CD14-positive monocyte (primary cell): ENCODE measurements at regions not wholly inside any gene's neighbourhood (a gene's known extent, or its start where the extent isn't known, plus 50 kb on each side); places are given as distances from the start of the nearest gene placed in this dataset.

Experiments
- DNase-seq, 3 donors: peaks; one replicate each; pipeline ENCODE4 v3.0.0-alpha.2; 2011 to 2022
- H2AFZ ChIP-seq: 2 replicates; pipeline ENCODE4 v1.6.0; 2012; ENCODE audit warnings: mild to moderate bottlenecking, low read depth, low read length, inconsistent platforms; ENCODE audit not compliant: insufficient read depth, poor library complexity, severe bottlenecking
- H3K27ac ChIP-seq, 2 donors: 1 replicate in 1 of 2; 2 replicates in 1 of 2; pipeline ENCODE4 v1.5.1; 2012 to 2013; ENCODE audit warnings: low read length in 2 of 2, control low read depth in 1 of 2, inconsistent platforms in 1 of 2, low read depth in 1 of 2, mild to moderate bottlenecking in 1 of 2
- H3K27me3 ChIP-seq, 2 donors: one replicate each; pipeline versions ENCODE4 v1.6.0 to v1.6.1; 2011 to 2013; ENCODE audit warnings: low read length in 2 of 2; ENCODE audit not compliant: control insufficient read depth in 2 of 2, insufficient read depth in 2 of 2
- H3K36me3 ChIP-seq, 2 donors: replicated peaks in 1 of 2; 1 replicate in 1 of 2; 2 replicates in 1 of 2; pipeline versions ENCODE4 v1.5.1 to v1.6.1; 2012 to 2013; ENCODE audit warnings: low read length in 2 of 2, control low read depth in 1 of 2, inconsistent platforms in 1 of 2, mild to moderate bottlenecking in 1 of 2; ENCODE audit not compliant: insufficient read depth in 2 of 2, control insufficient read depth in 1 of 2
- H3K4me1 ChIP-seq, 2 donors: 1 replicate in 1 of 2; 2 replicates in 1 of 2; pipeline versions ENCODE4 v1.5.1 to v1.6.1; 2012 to 2013; ENCODE audit warnings: low read length in 2 of 2, control low read depth in 1 of 2, inconsistent platforms in 1 of 2, mild to moderate bottlenecking in 1 of 2, moderate library complexity in 1 of 2; ENCODE audit not compliant: insufficient read depth in 2 of 2, control insufficient read depth in 1 of 2
- H3K4me2 ChIP-seq: replicated peaks from 2 replicates; pipeline ENCODE3; 2012; ENCODE audit warnings: low read length, moderate library complexity, mild to moderate bottlenecking; ENCODE audit not compliant: poor library complexity, severe bottlenecking; ENCODE audit errors: extremely low read depth
- H3K4me3 ChIP-seq, 3 experiments: fragments of 200-600 bp in 1 of 3; sonication (generic) in 1 of 3; replicated peaks in 1 of 3; 1 replicate in 2 of 3; 2 replicates in 1 of 3; pipeline ENCODE4 v1.5.1; 2011 to 2013; ENCODE audit warnings: low read length in 3 of 3, mild to moderate bottlenecking in 3 of 3, control low read depth in 2 of 3, low read depth in 2 of 3, inconsistent platforms in 1 of 3, moderate library complexity in 1 of 3
- H3K79me2 ChIP-seq: 2 replicates; pipeline ENCODE4 v1.6.0; 2012; ENCODE audit warnings: mild to moderate bottlenecking, control low read depth, inconsistent platforms, low read length, moderate library complexity; ENCODE audit not compliant: insufficient read depth
- H3K9ac ChIP-seq: 2 replicates; pipeline ENCODE4 v1.6.0; 2017; ENCODE audit warnings: low read length, mild to moderate bottlenecking; ENCODE audit not compliant: insufficient read depth, poor library complexity, severe bottlenecking
- H3K9me3 ChIP-seq, 2 donors: replicated peaks in 1 of 2; 1 replicate in 1 of 2; 2 replicates in 1 of 2; pipeline versions ENCODE4 v1.5.1 to v1.6.1; 2012 to 2013; ENCODE audit warnings: low read length in 2 of 2, control low read depth in 1 of 2; ENCODE audit not compliant: control insufficient read depth in 1 of 2, insufficient read depth in 1 of 2
- H4K20me1 ChIP-seq: 2 replicates; pipeline ENCODE4 v1.6.0; 2012; ENCODE audit warnings: mild to moderate bottlenecking, low read length, control low read depth, moderate library complexity; ENCODE audit not compliant: insufficient read depth
- H3K27ac Mint-ChIP-seq, 7 donors: one replicate each; pipeline ENCODE4 v1.8.0; 2020; ENCODE audit warnings: mild to moderate bottlenecking in 7 of 7, mixed read lengths in 7 of 7, moderate library complexity in 6 of 7, inconsistent platforms in 2 of 7
- H3K27me3 Mint-ChIP-seq, 3 donors: one replicate each; pipeline ENCODE4 v1.8.0; 2021 to 2022; ENCODE audit warnings: low read depth in 3 of 3, mild to moderate bottlenecking in 3 of 3, mixed read lengths in 3 of 3, moderate library complexity in 3 of 3, inconsistent platforms in 1 of 3
- H3K36me3 Mint-ChIP-seq, 2 donors: one replicate each; pipeline ENCODE4 v1.8.0; 2020; ENCODE audit warnings: mixed read lengths in 2 of 2, inconsistent platforms in 1 of 2, mild to moderate bottlenecking in 1 of 2
- H3K4me1 Mint-ChIP-seq: one replicate; pipeline ENCODE4 v1.8.0; 2020; ENCODE audit warnings: mild to moderate bottlenecking, mixed read lengths
- H3K4me3 Mint-ChIP-seq, 2 donors: one replicate each; pipeline ENCODE4 v1.8.0; 2020; ENCODE audit warnings: mild to moderate bottlenecking in 2 of 2, mixed read lengths in 2 of 2, moderate library complexity in 1 of 2
- H3K9me3 Mint-ChIP-seq, 7 donors: one replicate each; pipeline ENCODE4 v1.8.0; 2020 to 2022; ENCODE audit warnings: mixed read lengths in 7 of 7, mild to moderate bottlenecking in 6 of 7, moderate library complexity in 6 of 7, inconsistent platforms in 2 of 7
- CTCF ChIP-seq: fragments of 200-600 bp; IDR thresholded peaks from one replicate; pipeline ENCODE4 v1.8.0; 2022; ENCODE audit warnings: antibody characterized with exemption, mild to moderate bottlenecking
- WGBS: methylation state at CpG from one replicate; pipeline ENCODE4 v1.1.5; 2013; ENCODE audit warnings: missing lambda C conversion rate; ENCODE audit not compliant: insufficient coverage; 5-methylcytosine and 5-hydroxymethylcytosine counted together
- intact Hi-C, 2 donors: fragments of 100-400 bp; cut with micrococcal nuclease; formaldehyde crosslinking; loops; one replicate each; pipeline versions ENCODE4 v1.15.0 to v1.15.1; 2023

GRCh38 chr13:108142702-108143436, 72.5 kb downstream of the LIG4 start:
- no peaks in the 10 kb centered on the region for H3K36me3 ChIP-seq
- Mint-ChIP-seq H3K9me3 (peaks cover 0 to 3% (median 0%) of the 10 kb centered on the region in 7 donors), H3K27ac (no peak overlapping the region), H3K27me3 (peaks cover 0 to 2% (median 0%) of the 10 kb centered on the region in 3 donors), H3K4me1 (no peaks in the 10 kb centered on the region), H3K4me3 (no peak overlapping the region), H3K36me3 (no peaks in the 10 kb centered on the region)
- no CpG with 5 or more reads among the region's 4 CpGs for WGBS
- H3K4me1 ChIP-seq: no peaks in the 10 kb centered on the region
- no peaks in the 10 kb centered on the region for H3K27me3 ChIP-seq
- no peak for DNase-seq
- no peak for TF ChIP-seq CTCF
- no peak overlapping the region for H3K9ac ChIP-seq
- intact Hi-C loops: no loop called here
- H4K20me1 ChIP-seq: no peaks in the 10 kb centered on the region
- H3K4me2 ChIP-seq: no peak overlapping the region
- H3K27ac ChIP-seq: no peak overlapping the region
- no peaks in the 10 kb centered on the region for H3K9me3 ChIP-seq
- H3K4me3 ChIP-seq: no peak overlapping the region
- no peaks in the 10 kb centered on the region for H3K79me2 ChIP-seq
- H2AFZ ChIP-seq: no peak overlapping the region

GRCh38 chr13:108137176-108137575, 78.2 kb downstream of the LIG4 start:
- H3K27me3 ChIP-seq: no peaks in the 10 kb centered on the region
- H3K79me2 ChIP-seq: no peaks in the 10 kb centered on the region
- H3K4me3 ChIP-seq: no peak overlapping the region
- Mint-ChIP-seq H3K9me3 (peaks cover 0 to 6% (median 0%) of the 10 kb centered on the region in 7 donors), H3K27me3 (peaks cover 0 to 2% (median 0%) of the 10 kb centered on the region in 3 donors), H3K36me3 (no peaks in the 10 kb centered on the region), H3K4me3 (no peak overlapping the region), H3K27ac (no peak overlapping the region), H3K4me1 (no peaks in the 10 kb centered on the region)
- no peak for DNase-seq
- H3K36me3 ChIP-seq: no peaks in the 10 kb centered on the region
- no peak overlapping the region for H2AFZ ChIP-seq
- no peaks in the 10 kb centered on the region for H3K9me3 ChIP-seq
- WGBS: no CpG with 5 or more reads among the region's 1 CpG
- no peak overlapping the region for H3K27ac ChIP-seq
- TF ChIP-seq CTCF: no peak
- intact Hi-C loops: no loop called here
- H3K4me2 ChIP-seq: no peak overlapping the region
- no peaks in the 10 kb centered on the region for H3K4me1 ChIP-seq
- H3K9ac ChIP-seq: no peak overlapping the region
- H4K20me1 ChIP-seq: no peaks in the 10 kb centered on the region
